ENCODE measurements at regions not wholly inside any gene's neighbourhood (a gene's known extent, or its start where the extent isn't known, plus 50 kb on each side); places are given as distances from the start of the nearest gene placed in this dataset.

GRCh38 chr5:2255915-2256690 lies 373.4 kb upstream of the IRX4 start:
- TF ChIP-seq CTCF (IDR thresholded peaks at IDR 0.05), result no peak
- TF ChIP-seq ZFX (IDR thresholded peaks at IDR 0.05; ENCODE audit: borderline replicate concordance), result no peak
